GM10266 (cell line): ENCODE measurements at regions not wholly inside any gene's neighbourhood (a gene's known extent, or its start where the extent isn't known, plus 50 kb on each side); places are given as distances from the start of the nearest gene placed in this dataset.

ENCODE experiments used
- DNase-seq: peaks from one replicate; pipeline ENCODE4 v3.0.0; 2012; ENCODE audit errors: extremely low spot score
- TF ChIP-seq, protein P1 (sequence below): IDR thresholded peaks from 2 replicates; pipeline ENCODE4 v1.5.1; 2012; ENCODE audit warnings: mild to moderate bottlenecking, low read depth; ENCODE audit not compliant: control insufficient read depth, insufficient read depth; ENCODE audit errors: missing control alignments

DNA sequence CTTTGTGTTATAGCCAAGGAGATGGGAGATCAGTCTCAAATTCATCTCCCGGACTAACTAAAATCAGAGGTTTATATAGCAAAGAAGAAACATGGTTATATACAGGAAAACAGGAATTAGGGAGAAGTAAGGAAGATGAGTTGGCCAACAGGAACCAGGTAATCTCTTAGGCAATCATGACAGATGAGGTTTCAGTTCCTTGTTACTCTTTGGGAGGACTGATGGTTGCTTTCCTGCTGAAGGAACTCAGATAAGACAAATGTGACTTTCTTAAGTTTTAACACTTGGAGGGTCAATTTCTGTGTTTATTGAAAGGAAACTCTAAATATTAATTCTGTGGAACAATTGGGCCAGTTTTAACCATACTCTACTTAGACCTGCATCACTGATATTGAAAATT lies 1072.0 kb upstream of the CNTN5 start:
- no peak for DNase-seq
- TF ChIP-seq, protein P1, sequence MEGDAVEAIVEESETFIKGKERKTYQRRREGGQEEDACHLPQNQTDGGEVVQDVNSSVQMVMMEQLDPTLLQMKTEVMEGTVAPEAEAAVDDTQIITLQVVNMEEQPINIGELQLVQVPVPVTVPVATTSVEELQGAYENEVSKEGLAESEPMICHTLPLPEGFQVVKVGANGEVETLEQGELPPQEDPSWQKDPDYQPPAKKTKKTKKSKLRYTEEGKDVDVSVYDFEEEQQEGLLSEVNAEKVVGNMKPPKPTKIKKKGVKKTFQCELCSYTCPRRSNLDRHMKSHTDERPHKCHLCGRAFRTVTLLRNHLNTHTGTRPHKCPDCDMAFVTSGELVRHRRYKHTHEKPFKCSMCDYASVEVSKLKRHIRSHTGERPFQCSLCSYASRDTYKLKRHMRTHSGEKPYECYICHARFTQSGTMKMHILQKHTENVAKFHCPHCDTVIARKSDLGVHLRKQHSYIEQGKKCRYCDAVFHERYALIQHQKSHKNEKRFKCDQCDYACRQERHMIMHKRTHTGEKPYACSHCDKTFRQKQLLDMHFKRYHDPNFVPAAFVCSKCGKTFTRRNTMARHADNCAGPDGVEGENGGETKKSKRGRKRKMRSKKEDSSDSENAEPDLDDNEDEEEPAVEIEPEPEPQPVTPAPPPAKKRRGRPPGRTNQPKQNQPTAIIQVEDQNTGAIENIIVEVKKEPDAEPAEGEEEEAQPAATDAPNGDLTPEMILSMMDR = no peak

DNA sequence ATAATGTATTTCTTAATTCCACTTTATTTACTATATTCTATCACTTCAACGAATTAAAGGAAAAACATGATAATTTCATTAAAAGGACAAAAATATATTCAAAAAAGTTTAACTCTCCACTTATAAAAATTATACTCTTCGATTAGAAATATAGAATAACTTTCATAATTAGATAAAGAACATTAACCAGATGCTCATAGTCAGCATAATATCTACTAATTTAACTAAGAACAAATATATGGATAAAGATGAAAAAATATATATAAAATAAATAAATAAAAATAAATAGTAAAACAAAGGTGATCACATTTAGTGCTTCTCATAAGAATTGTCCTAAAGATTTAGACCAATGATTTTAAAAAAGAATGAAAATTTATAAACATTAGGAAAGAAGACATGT lies 1065.2 kb upstream of the CNTN5 start:
- TF ChIP-seq, protein P1 = no peak
- DNase-seq = no peak

DNA sequence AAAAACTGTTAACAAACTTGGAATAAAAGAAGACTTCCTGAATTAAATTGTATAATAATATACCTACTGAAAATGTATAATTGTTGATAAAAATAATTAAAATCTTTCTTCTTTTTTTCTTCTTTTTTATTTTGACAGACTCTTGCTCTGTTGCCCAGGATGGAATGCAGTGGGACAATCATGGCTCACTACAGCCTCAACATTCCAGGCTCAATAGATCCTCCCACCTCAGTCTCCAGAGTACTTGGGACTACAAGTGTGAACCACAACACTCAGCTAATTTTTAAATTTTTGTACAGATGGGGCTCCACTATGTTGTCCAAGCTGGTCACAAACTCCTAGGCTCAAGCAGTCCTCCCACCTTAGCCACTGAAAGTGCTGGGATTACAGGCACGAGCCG lies 1063.8 kb upstream of the CNTN5 start:
- TF ChIP-seq, protein P1 = no peak
- DNase-seq = no peak

DNA sequence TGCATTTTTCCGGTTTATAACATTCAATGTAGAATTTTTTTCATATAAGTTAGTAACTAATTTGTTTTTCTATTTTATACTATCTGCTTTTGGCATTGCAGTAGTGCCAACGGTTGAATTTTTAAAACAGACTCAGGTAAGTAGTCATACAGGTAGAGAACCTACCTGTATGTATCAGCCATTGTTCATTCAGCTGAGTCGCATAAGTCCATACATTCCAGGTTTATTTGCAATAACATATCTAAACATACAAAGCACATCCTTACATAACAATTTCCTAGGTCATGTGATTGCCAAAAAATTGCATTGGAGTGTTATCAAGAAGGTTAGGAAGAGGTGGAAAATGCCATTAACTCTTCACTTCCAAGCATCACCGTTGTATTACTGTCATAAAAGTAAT lies 1059.3 kb upstream of the CNTN5 start:
- TF ChIP-seq, protein P1 = no peak
- no peak for DNase-seq

DNA sequence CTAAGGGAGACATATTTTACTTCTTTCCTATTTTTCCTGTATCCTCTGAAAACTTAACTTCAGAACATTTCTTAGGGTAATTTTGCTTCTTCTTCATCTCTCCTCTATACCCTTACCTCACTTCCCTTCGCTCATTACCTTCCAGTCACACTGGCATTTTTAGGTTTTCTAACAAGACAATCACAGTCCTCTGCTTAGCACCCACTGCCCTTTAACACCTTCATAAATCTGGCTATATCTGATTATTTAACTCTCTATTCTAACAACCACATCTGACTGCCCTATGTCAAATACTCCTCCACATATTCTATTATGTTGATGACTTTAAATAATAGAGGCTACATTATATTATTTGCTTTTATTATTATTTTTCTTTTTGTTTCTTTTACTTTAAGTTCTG lies 1058.0 kb upstream of the CNTN5 start:
- no peak for DNase-seq
- TF ChIP-seq, protein P1 = no peak

DNA sequence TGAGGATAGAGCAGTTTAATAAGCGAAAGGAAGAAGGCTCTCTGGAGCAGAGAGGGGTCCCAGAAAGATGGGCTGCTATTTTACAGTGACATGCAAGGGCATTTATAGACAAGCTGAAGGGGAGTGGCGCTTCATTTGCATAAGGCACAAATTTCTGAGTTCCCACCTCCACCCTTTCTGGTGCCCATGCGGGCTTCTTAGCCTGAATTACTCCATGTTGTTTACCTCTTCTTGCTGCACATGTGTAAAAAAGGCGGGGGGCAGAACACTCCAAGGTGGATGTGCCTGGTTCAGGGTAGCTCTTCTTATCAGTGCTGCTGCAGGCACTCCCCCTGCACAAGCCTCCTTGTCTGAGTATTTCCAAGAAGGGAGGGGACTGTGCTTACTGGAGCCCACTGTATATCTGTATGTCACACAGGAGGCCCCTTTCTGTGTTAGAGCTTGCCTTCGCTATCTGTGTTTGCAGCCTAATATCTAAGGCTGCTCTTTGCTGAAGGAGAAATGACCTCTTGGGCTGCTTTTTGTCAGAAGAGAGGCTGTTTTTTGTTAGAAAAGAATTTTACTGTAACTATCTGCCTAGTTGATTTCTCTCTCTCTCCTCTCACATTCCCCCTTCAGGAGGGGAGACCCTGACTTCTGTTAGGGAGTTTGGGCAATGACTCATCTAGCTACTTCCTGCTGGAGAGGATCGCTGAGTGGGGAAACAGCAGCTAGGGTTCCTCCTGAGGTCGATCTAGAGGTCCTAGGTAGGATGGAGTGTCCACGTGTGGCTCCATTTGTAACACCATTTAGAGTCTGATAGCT lies 1057.0 kb upstream of the CNTN5 start:
- TF ChIP-seq, protein P1 = no peak
- DNase-seq = no peak

DNA sequence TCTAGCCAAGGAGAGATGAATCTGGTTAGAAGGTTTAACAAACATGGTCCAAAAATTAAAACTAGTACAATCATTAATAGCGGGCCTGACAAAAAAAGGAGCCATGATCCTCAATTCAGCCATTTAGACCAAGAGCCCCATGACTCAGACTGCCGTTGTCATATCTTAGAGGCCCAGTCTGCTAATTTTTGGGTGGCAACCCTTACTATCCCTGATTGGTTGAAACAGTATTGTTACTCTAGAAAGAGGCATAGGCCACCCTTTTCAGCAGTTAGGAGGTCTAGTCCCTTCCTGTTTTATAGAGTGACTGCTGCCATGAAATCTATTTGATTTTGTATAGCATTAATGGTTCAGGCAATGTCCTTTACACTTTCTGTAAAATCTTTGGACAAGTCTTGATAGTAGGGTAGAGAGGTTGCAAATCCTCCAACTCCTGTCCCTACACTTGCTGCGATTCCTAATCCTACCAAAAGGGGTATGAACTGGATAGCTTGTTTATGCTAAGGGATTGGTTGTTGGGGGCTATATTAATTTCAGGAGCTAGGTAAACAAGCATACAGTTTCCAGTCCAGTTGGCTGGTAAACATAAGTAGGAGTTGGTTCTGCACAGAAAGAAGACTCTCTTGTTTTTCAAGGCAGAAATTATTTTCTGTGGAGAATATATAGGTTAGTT lies 1056.3 kb upstream of the CNTN5 start:
- TF ChIP-seq, protein P1 = no peak
- no peak for DNase-seq
